HG02885 (cell line): ENCODE measurements at regions not wholly inside any gene's neighbourhood (a gene's known extent, or its start where the extent isn't known, plus 50 kb on each side); places are given as distances from the start of the nearest gene placed in this dataset.

Source experiments
- ATAC-seq: cut with Tn5 transposase; IDR thresholded peaks from one replicate; pipeline ENCODE4 v1.9.1; 2021; ENCODE audit warnings: mild to moderate bottlenecking; ENCODE audit not compliant: unreplicated experiment, poor library complexity

DNA sequence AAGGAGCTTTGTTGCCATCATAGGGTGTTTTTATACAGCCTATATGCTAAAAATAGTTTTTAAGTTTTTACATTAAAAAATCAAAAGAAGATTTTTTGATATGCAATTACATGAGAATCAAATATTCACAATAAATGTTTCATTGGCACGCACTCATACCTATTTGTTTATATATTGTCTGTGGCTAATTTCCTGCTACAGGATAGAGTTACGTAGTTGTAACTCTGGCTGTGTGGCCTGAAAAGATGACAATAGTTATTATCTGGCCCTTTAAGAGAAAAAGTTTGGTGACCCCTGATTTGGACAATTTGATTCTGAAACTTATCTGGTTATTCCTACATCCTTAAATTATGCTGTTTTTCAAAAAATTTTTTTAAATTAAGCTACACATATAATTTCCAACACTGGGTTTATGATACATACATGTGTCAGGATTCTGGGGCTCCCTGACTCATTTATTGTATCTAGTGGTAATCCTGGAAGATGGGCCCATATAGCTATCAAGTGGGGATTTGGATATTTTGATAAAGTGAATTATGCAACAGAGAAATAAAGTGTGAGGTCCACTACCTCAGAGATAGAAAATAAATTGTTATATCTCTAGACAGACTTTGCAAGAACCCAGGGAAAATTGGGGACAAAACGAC lies 370.2 kb upstream of the LYPLAL1 start:
- ATAC-seq: no peak

DNA sequence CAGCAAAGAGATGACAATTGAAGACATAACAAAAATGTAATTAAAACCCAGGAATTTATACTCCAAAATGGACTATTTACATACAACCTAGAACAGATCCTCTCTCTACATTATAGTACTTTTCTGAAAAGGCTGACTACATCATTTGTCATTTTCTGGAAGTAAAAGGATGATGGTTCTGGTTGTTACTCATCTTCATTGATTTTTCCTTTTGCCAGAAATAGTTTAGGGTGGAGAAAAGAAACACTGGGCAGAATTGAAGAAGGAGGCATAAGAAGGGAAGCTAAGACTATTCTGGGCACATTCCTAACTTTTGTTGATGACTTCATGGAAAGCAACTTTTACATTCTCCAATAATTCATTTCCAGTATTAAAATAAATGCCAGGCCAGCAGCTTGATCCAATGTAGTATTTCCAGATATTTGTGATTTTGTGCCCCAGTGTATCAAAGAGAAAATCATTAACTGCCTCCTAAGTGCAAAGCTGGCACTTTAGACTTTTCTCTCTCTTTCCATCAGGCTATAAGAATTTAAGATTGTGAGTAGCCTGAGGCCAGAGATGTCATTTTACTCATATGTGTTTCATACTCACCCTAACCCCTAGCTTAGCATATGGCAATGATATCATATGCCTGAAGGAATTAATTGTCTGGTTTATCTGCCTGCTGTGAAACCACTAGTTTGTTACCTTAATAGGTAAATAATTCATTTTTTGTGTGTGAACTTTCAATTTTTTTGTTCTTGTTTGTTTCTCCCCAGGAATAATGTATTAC lies 369.5 kb upstream of the LYPLAL1 start:
- no peak for ATAC-seq

DNA sequence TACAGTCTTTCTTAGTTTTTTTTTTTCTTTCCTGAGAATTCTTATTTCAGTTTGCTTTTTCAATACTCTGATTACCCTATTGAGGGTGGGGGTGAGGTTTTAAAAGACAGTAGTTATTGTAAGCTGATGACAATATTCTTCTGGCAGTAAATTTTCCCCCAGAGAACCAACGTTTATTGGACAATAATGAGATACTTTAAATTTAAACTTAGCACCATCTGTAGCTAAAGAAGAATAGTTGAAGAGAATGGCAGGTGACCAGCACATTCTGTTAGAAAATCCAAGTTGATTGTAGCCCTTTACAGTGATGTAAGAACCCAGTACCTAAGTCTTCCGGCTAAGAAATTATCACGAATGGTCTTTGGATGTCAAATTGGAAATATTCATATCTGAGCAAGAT lies 364.6 kb upstream of the LYPLAL1 start:
- ATAC-seq: no peak

DNA sequence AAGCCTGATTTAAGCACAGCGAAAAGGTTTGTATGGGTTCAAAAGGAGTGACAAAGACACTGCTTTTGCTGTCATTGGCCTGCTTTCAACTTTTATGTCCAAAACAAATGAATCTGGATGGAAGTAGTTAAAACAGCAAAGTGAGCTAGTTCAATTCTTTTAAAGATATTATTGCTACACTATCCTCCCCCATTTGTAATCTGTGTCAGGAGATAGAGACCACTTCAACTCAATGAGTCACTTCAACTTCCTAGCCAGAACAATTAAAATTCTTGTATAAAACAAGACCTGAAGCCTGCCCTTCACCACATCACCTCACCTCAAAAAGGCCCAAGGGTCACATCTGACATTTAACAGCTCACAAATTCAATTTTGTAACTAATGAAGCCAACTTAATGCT lies 364.1 kb upstream of the LYPLAL1 start:
- ATAC-seq: no peak

DNA sequence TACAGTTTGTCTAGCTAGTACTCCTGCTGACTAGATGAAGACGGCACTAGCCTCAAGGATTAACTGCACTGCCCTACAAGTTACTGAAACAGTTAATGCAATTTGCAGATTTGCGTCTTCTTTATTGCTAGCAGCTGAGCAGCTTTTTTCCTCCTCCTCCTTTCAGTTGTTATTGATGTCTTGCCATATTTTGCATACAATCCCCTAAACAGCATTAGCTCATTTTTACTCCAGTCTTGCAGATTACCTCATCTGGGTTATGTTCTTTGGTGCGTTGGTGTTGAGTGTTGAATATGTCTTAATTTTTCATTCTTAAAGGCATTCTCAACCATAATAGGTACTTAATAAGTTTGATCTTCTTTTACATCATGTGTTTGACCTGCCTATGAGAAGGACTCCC lies 363.4 kb upstream of the LYPLAL1 start:
- no peak for ATAC-seq

DNA sequence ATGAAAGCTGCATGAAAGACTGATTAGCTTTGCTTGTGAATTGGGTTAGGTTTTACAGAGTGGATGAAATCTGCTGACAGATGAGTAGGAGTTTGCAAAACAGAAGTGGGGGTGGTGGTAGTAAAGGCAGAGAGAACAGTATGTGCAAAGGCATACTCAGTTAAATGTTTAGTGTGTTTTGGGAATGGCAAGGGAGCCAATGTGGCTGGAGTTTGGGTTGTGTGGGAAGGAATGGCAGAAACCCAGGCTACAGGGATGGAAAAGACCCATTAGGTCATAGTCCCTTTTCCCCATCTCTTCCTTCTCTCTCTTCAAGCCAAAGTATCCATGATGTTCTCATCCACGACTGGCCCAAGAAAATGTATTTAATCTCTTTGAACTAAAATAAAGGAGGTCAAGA lies 362.2 kb upstream of the LYPLAL1 start:
- ATAC-seq: no peak

DNA sequence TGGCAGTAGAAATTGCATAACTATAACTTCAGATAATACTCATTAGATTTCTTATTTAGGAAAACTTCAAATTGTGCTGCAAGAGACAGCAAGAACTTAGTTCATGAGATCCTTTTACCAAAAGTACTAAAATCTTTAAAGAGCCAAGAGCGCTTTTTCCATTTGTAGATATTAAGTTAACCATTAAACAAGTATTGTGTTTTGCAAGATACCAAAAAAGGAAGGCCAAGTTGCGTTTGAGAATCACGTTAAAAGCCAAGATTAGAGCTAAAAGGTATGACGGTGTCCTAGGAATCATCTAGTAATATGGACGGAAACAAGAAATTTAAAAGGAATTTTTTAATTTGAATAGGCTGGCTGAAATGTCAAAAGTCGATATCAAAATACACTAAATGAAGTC lies 361.3 kb upstream of the LYPLAL1 start:
- ATAC-seq: no peak

DNA sequence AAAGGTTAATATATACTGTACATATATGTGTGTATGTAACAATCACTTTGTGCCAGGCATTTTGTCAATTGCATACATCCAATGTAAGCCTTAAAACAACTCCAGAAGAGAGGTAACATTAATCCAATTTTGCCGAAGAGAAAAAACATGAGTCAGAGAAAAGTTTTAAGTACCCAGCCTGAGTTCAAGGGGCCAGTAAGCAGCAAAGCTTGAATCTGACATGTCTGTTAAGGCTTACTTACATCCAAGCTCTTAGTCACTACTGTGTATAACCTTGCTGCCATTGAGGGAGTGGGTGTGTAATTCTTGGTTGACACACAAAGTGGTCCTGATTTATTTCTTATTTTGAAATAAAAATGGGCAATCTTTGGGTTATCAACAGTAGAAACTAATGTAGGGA lies 360.4 kb upstream of the LYPLAL1 start:
- ATAC-seq: no peak

DNA sequence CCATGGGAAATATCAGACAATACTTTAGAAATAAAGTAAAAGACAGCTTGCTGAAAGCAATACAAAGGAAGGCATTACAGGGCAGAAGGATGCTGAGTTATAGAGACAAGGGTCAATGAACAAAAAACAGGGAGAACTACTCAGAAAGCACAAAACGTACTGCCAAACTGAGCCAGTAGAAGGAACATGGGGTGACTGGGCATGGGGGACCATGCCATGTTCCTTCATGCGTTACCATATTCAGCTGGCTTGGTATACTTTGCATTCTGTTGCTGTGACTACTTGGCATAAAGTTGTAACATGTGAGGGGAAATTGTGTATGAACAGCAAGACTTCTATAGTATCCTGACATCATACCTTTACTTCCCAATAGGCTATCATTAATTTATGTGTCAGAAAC lies 358.6 kb upstream of the LYPLAL1 start:
- no peak for ATAC-seq

DNA sequence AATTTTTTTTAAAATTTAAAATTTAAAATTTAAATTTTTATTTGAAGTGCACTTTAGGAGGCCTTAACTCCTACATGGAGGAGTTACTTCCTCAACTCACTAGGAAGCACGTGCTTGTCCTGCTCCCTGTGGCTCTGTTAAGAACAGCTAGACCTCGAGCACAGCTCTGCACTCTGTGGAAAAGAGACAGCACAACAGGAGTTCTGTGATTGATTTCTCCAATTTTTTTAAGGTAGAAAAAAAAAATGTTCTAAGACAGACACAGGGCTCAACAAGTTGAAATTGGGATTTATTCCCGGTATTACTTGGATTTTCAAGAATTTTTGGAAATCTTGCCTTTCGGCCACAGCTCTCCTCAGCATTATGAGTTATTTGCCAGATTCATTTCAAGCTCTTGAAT lies 356.6 kb upstream of the LYPLAL1 start:
- ATAC-seq: no peak

DNA sequence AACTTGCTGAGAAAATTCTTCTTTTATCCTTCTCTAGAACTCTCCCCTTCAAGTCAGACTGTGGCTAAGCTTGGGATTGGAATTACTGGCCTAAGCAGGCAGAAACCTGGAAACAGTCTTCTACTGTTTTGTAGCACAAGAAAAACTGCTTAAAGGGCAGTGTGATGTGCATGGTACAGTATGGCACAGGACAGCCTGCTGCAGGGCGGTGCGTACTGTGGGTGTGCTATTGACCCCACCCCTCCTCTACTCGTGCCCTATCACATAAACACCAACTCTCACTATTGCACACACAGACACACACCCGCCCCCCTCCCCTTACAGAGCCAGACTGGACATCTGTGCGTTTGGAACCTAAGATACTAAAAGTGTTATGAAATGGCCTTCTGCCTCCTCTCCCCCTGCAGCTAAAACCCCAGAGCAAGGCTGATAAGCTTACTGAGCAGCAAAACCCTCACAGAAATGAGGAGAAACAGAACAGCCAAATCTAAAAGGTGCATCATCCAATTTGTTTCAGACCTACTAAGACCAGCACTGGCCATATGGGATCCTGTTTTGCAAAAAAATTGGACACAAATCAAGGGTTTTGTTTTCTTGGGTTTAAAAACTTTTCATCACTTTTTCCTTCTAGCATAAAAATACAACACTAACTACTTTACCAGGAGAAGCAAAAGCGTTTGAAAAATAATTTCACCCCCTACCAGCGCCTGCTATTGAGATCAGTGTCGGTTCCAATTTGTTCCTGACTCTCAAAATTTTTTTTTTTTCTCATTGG lies 355.8 kb upstream of the LYPLAL1 start:
- no peak for ATAC-seq

DNA sequence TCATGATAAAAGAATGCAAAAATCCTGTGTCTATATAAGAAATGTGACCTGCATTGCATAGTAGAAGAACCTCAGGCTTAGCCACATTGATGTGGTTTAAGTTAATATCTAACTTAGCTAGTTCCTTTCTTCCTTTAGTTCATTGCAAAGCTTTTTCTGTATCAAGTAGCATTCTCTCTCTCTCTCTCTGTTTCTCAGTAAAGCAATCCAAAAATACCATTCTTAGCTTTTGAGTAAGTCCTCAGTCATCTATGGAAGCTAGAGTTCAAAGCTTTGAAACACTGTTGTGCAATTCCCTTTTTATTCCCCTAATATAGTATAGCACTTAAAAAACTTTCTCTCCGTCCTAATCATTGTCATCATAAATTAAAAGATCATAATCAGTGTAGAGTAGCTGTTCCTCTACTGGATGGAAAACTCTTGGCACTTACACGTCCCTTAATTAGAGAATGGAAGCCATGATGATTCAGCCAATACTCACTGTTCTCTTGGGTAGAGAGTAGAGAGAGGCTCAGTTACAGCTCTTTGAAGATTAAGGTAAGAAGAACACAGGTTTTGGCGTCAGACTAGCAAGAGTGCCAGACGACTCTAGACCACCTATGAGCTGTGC lies 350.3 kb upstream of the LYPLAL1 start:
- ATAC-seq: no peak

DNA sequence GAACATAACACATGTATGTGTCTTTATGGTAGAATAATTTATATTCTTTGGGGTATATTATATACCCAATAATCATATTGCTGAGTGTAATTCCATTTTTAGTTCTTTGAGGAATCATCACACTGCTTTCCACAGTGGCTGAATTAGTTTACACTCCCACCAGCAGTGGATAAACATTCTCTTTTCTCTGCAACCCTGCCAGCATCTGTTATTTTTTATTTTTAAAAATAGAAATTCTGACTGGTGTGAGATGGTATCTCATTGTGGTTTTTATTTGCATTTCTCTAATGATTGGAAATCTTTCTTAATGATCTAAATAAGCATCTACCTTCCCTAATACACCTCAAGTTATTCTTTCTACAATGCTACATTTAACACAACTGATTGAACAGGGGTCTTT lies 346.2 kb upstream of the LYPLAL1 start:
- ATAC-seq: no peak

DNA sequence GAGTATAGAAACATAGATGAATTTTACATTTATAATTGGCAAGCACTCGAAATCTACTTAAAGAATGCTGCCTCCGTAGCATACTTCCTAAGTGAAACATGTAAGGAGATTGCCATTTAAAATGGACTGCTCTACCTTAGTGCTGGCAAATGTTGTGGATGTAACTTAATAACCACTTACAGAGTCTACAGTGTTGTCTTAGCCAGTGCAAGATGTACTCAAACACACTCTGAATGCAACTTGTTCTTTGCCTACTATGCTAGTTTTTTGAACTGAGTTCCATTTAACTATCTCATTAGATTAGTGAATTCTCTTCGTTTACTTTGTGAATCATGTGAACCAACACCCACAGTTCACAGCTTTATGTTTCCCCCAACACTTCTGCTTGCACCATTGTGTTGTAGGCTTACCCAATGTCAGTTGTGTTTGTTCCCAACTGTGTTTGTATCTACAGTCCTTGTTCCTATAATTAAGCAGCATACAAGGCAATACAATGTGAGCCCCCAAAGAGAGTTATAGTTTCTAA lies 345.5 kb upstream of the LYPLAL1 start:
- ATAC-seq: no peak

DNA sequence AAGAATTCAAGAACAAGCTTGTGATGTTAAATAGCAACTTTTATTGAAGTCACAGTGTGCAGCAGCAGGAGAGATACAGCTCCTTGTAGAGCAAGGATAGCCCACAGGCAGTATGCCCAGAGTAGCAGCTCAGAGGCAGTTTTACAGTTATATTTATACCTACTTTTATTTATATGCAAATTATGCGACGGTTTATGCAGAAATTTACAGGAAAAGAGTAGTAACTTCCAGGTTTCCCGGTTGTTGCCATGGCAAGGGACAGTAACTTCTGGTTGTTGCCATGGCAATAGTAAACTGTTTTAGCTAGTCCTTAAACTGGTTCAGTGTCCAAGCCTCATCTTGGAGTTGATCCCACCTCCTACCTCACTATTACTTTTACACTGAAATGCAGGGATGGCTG lies 344.6 kb upstream of the LYPLAL1 start:
- no peak for ATAC-seq

DNA sequence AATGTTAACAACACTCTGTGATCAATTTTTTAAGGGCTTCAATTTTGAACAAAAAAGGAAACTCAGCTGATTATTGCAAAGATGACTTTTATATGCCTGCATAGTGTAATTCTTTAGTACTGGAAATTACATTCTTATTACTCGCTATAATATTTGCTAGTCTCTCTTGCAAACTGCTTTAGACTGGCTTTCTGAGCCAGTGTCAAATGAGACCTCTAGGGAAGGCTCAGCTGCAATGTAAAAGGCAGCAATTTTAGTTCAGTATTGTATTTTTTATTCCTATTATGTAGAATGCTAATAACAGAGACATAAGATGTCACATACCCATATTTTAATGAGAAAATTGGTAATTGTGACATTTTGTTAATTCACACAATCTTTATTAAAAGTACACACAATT lies 338.1 kb upstream of the LYPLAL1 start:
- ATAC-seq: no peak

DNA sequence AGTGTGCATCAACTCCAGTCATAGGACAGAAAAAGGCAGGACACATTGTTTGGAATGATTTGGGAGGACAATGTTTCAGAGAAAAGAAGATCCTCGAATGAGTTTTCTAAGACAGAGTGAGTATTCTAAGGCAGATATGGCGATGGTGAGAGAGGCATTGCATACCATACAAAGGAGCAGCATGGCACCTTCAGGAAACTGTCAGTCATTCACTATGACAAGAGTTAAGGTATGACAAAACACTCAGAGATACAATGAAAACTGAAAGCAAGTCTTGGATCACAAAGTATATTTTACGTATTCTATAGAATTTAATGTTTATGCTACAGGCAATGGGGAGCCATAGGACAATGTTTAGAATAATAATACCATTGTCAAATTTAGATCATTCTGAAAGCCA lies 337.4 kb upstream of the LYPLAL1 start:
- no peak for ATAC-seq

DNA sequence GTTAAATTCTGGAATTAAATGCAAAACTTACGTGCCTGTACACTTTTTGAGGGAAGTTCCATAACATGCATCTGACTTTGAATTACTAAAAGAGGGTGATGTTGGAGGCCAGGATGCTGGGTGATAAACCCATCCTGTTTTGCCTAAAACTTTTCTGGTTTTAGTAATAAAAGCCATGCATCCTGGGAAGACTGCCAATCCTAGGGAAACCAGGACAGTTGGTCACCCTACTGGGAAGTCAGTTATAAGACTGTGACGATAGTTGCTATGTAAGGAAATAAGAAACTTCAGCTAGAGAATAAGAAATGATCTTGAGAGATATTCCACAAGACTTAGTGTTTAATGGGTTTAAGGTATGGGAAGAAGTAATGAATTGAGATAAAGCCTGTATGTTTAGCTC lies 336.6 kb upstream of the LYPLAL1 start:
- ATAC-seq: no peak

DNA sequence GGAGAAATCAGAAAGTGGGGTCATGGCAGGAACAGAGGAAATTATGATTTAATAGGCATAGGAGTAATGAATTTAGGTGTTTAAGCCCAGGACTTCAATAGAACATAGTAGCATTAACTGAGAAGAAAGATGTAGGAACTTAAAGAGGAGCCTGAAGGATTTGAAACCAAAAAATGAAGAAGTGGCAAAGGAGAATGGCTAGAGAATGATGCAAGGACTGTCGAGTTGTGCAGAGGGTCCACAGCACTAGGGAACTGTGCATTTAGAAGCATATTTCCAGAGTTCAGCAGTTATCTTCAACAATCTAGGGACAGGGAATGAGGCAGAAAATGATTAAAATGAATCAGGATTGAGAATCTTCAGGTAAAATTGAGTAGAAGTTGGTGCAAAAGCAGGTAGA lies 328.1 kb upstream of the LYPLAL1 start:
- no peak for ATAC-seq

DNA sequence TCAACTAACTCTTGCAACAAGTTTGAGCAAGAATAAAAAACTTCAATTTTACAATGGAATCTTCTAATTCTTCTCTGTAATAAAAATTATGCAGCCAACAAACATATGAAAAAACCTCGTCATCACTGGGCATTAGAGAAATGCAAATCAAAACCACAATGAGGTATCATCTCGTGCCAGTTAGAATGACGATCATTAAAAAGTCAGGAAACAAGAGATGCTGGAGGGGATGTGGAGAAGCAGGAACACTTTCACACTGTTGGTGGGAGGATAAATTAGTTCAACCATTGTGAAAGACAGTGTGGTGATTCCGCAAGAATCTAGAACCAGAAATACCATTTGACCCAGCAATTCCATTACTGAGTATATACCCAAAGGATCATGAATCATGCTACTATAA lies 327.5 kb upstream of the LYPLAL1 start:
- ATAC-seq: no peak
